PC-9 (cell line): ENCODE measurements at regions not wholly inside any gene's neighbourhood (a gene's known extent, or its start where the extent isn't known, plus 50 kb on each side); places are given as distances from the start of the nearest gene placed in this dataset.

Source experiments
- BruUV-seq: library from RNA; stranded (reverse); fragments of 400-500 nt; replicated peaks from 2 replicates; lab custom pipeline; 2021; lab: Mats Ljungman, UMichigan
- CTCF ChIA-PET: fragments of 300-600 bp; sonication (Branson Sonifier 250); formaldehyde crosslinking; loops from one replicate; lab custom pipeline; 2022; ENCODE audit warnings: antibody characterized with exemption; lab: Charles Lee
- POLR2A ChIA-PET: fragments of 300-600 bp; sonication (Branson Sonifier 250); formaldehyde crosslinking; loops from one replicate; lab custom pipeline; 2022; ENCODE audit warnings: antibody characterized with exemption; ENCODE audit not compliant: unreplicated experiment; lab: Charles Lee
- DNase-seq, 2 experiments: peaks; one replicate each; pipeline versions ENCODE4 v3.0.0 to v3.0.0-alpha.2; 2015 to 2022; ENCODE audit warnings: mixed read lengths in 1 of 2
- H2AFZ ChIP-seq: fragments of 200-600 bp; sonication (generic); 2 replicates; pipeline ENCODE4 v1.8.1; 2017; ENCODE audit warnings: antibody characterized with exemption
- H3F3A ChIP-seq: fragments of 200-600 bp; sonication (generic); 2 replicates; pipeline ENCODE4 v1.8.1; 2017; ENCODE audit warnings: antibody characterized with exemption, mild to moderate bottlenecking, low read depth; ENCODE audit not compliant: insufficient read depth
- H3K27ac ChIP-seq: fragments of 200-600 bp; sonication (generic); 2 replicates; pipeline ENCODE4 v1.6.1; 2016; ENCODE audit warnings: mixed run types
- H3K27me3 ChIP-seq: fragments of 200-600 bp; sonication (generic); 2 replicates; pipeline ENCODE4 v1.6.1; 2016; ENCODE audit warnings: low read depth, mixed run types; ENCODE audit not compliant: insufficient read depth
- H3K36me3 ChIP-seq: fragments of 200-600 bp; sonication (generic); 2 replicates; pipeline ENCODE4 v1.6.1; 2016; ENCODE audit warnings: low read depth, mixed run types
- H3K4me1 ChIP-seq: fragments of 200-600 bp; sonication (generic); replicated peaks from 2 replicates; pipeline ENCODE4 v1.6.1; 2016; ENCODE audit warnings: mixed run types; ENCODE audit not compliant: insufficient read depth
- H3K4me2 ChIP-seq: fragments of 200-600 bp; sonication (generic); 2 replicates; pipeline ENCODE4 v1.6.1; 2017; ENCODE audit warnings: mixed run types
- H3K4me3 ChIP-seq: fragments of 200-600 bp; sonication (generic); 2 replicates; pipeline ENCODE4 v1.6.1; 2016; ENCODE audit warnings: mixed run types
- H3K79me2 ChIP-seq: fragments of 200-600 bp; sonication (generic); 2 replicates; pipeline ENCODE4 v1.6.1; 2017; ENCODE audit warnings: low read depth, mixed run types
- H3K9me2 ChIP-seq: fragments of 200-600 bp; sonication (generic); 2 replicates; pipeline ENCODE4 v1.8.1; 2017; ENCODE audit warnings: mild to moderate bottlenecking; ENCODE audit not compliant: insufficient read depth
- H3K9me3 ChIP-seq: fragments of 200-600 bp; sonication (generic); 2 replicates; pipeline ENCODE4 v1.8.1; 2016; ENCODE audit warnings: low read depth; ENCODE audit not compliant: insufficient read depth
- H4K20me1 ChIP-seq: fragments of 200-600 bp; sonication (generic); 2 replicates; pipeline ENCODE4 v1.8.1; 2017; ENCODE audit not compliant: insufficient read depth
- CTCF ChIP-seq: fragments of 200-600 bp; sonication (generic); conservative IDR thresholded peaks from 2 replicates; pipeline ENCODE4 v1.6.1; 2017; ENCODE audit warnings: mixed run types, antibody characterized with exemption, mild to moderate bottlenecking, moderate library complexity
- EZH2 ChIP-seq: fragments of 200-600 bp; sonication (generic); IDR thresholded peaks from 2 replicates; pipeline ENCODE4 v1.8.0; 2017; ENCODE audit warnings: antibody characterized with exemption, low read depth
- intact Hi-C: fragments of 100-400 bp; cut with micrococcal nuclease; formaldehyde crosslinking; loops from one replicate; pipeline ENCODE4 v1.10.0; 2022; ENCODE audit not compliant: unreplicated experiment

GRCh38 chr4:32030406-32030805 lies 1310.2 kb downstream of the PCDH7 start:
- no peaks in the 10 kb centered on the region for H4K20me1 ChIP-seq
- ChIA-PET POLR2A (no interaction called here), CTCF (no interaction called here)
- no peak for DNase-seq
- H3K36me3 ChIP-seq, result no peaks in the 10 kb centered on the region
- H3K9me3 ChIP-seq, result no peaks in the 10 kb centered on the region
- no peak for TF ChIP-seq EZH2
- TF ChIP-seq CTCF, result no peak
- no peaks in the 10 kb centered on the region for H3K79me2 ChIP-seq
- no peak overlapping the region for H3K4me2 ChIP-seq
- no TSS peak for BruUV-seq
- intact Hi-C loops, result no loop called here
- H3K4me3 ChIP-seq, result no peak overlapping the region
- H3F3A ChIP-seq, result no peaks in the 10 kb centered on the region
- no peaks in the 10 kb centered on the region for H3K4me1 ChIP-seq
- 0 out of 2 replicates have a peak, but pooled peaks cover 4% of the 10 kb centered on the region for H3K9me2 ChIP-seq
- no peak overlapping the region for H2AFZ ChIP-seq
- no peaks in the 10 kb centered on the region for H3K27me3 ChIP-seq
- H3K27ac ChIP-seq, result no peak overlapping the region

DNA sequence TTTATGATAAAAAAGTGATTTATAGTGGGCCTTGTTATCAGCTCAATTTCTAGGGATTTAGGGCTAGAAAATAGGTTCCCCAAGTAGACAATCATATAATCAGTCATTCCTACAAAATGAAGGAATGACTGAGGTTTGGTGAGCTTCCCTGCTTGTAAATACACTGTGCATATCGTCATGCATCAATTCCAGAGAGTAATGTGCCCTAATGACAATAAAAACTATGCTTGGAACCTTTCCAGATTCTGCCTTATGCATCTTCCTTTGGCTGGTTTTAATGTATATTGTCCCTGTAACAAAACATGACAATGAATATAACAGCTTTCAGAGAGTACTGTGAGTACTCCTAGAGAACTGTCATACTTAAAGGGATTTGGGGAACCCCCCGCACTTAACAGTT lies 1310.9 kb downstream of the PCDH7 start:
- no peak overlapping the region for H3K4me3 ChIP-seq
- no peak overlapping the region for H3K27ac ChIP-seq
- no peaks in the 10 kb centered on the region for H3K9me3 ChIP-seq
- no peaks in the 10 kb centered on the region for H3F3A ChIP-seq
- H3K27me3 ChIP-seq, result no peaks in the 10 kb centered on the region
- H3K79me2 ChIP-seq, result no peaks in the 10 kb centered on the region
- no peak overlapping the region for H3K4me2 ChIP-seq
- H3K36me3 ChIP-seq, result no peaks in the 10 kb centered on the region
- TF ChIP-seq EZH2 (no peak), CTCF (no peak)
- intact Hi-C loops, result no loop called here
- no peaks in the 10 kb centered on the region for H3K4me1 ChIP-seq
- ChIA-PET POLR2A (no interaction called here), CTCF (no interaction called here)
- no peak overlapping the region for H2AFZ ChIP-seq
- no peaks in the 10 kb centered on the region for H4K20me1 ChIP-seq
- no peak for DNase-seq
- BruUV-seq, result no TSS peak
- 0 out of 2 replicates have a peak, but pooled peaks cover 4% of the 10 kb centered on the region for H3K9me2 ChIP-seq

GRCh38 chr4:32032136-32032672 lies 1312.0 kb downstream of the PCDH7 start:
- H2AFZ ChIP-seq, result no peak overlapping the region
- H3K4me1 ChIP-seq, result no peaks in the 10 kb centered on the region
- no peak for TF ChIP-seq CTCF
- no peak for TF ChIP-seq EZH2
- intact Hi-C loops, result no loop called here
- CTCF ChIA-PET, result no interaction called here
- H3K9me3 ChIP-seq, result no peaks in the 10 kb centered on the region
- H4K20me1 ChIP-seq, result no peaks in the 10 kb centered on the region
- H3K4me2 ChIP-seq, result no peak overlapping the region
- no peak for DNase-seq
- H3K36me3 ChIP-seq, result no peaks in the 10 kb centered on the region
- no peak overlapping the region for H3K4me3 ChIP-seq
- H3K27me3 ChIP-seq, result no peaks in the 10 kb centered on the region
- POLR2A ChIA-PET, result no interaction called here
- H3F3A ChIP-seq, result no peaks in the 10 kb centered on the region
- H3K9me2 ChIP-seq, result 0 out of 2 replicates have a peak, but pooled peaks cover 4% of the 10 kb centered on the region
- H3K79me2 ChIP-seq, result no peaks in the 10 kb centered on the region
- BruUV-seq, result no TSS peak
- no peak overlapping the region for H3K27ac ChIP-seq
